ENCODE measurements at regions not wholly inside any gene's neighbourhood (a gene's known extent, or its start where the extent isn't known, plus 50 kb on each side); places are given as distances from the start of the nearest gene placed in this dataset.

DNA sequence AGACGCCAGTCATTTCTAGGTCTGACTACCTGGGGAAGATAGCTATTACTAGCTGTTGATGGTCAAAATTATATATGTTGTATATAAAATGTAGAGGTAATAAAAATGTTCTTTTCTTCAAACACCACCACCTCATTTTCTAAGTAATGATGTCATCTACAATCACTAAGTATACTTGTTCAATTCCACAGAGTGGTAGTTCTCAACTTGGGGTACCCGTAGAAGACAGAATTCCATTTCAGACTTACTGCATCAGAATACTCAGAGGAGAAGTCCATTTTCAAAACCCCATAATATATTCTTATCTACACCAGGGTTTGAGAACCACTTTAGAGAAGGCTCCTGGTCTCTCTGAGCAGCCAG is 191.9 kb downstream of the PTN start:
- no peak overlapping the region for H2AFZ ChIP-seq (ENCODE audit: low read depth, low read length)
- no peak overlapping the region for H3K4me3 ChIP-seq (ENCODE audit: low read length)
- H3K4me2 ChIP-seq (ENCODE audit: low read length): no peak overlapping the region
- H3F3A ChIP-seq (ENCODE audit: insufficient read depth, low read length, poor library complexity, severe bottlenecking): no peaks in the 10 kb centered on the region
- no peaks in the 10 kb centered on the region for H3K79me2 ChIP-seq (replicated peaks; ENCODE audit: insufficient read depth, low read length)
- no peaks in the 10 kb centered on the region for H3K9me2 ChIP-seq (ENCODE audit: insufficient read depth, low read length)
- H4K20me1 ChIP-seq (ENCODE audit: insufficient read depth): no peaks in the 10 kb centered on the region
- H3K27me3 ChIP-seq (ENCODE audit: insufficient read depth, low read depth, low read length): no peaks in the 10 kb centered on the region
- no peaks in the 10 kb centered on the region for H3K9me3 ChIP-seq (ENCODE audit: low read length)
- H3K9ac ChIP-seq (ENCODE audit: low read length): no peak overlapping the region
- no peak for TF ChIP-seq RAD21 (conservative IDR thresholded peaks at IDR 0.05)
- no peak for TF ChIP-seq TAF1 (IDR thresholded peaks at IDR 0.05; ENCODE audit: low read depth)
- no peak for TF ChIP-seq MXI1 (conservative IDR thresholded peaks at IDR 0.05; ENCODE audit: poor library complexity, severe bottlenecking)
- TF ChIP-seq, protein P1, sequence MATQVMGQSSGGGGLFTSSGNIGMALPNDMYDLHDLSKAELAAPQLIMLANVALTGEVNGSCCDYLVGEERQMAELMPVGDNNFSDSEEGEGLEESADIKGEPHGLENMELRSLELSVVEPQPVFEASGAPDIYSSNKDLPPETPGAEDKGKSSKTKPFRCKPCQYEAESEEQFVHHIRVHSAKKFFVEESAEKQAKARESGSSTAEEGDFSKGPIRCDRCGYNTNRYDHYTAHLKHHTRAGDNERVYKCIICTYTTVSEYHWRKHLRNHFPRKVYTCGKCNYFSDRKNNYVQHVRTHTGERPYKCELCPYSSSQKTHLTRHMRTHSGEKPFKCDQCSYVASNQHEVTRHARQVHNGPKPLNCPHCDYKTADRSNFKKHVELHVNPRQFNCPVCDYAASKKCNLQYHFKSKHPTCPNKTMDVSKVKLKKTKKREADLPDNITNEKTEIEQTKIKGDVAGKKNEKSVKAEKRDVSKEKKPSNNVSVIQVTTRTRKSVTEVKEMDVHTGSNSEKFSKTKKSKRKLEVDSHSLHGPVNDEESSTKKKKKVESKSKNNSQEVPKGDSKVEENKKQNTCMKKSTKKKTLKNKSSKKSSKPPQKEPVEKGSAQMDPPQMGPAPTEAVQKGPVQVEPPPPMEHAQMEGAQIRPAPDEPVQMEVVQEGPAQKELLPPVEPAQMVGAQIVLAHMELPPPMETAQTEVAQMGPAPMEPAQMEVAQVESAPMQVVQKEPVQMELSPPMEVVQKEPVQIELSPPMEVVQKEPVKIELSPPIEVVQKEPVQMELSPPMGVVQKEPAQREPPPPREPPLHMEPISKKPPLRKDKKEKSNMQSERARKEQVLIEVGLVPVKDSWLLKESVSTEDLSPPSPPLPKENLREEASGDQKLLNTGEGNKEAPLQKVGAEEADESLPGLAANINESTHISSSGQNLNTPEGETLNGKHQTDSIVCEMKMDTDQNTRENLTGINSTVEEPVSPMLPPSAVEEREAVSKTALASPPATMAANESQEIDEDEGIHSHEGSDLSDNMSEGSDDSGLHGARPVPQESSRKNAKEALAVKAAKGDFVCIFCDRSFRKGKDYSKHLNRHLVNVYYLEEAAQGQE (IDR thresholded peaks at IDR 0.05; ENCODE audit: borderline replicate concordance): no peak
- no peak for TF ChIP-seq SMC3 (conservative IDR thresholded peaks at IDR 0.05; ENCODE audit: poor library complexity)
- no peak for TF ChIP-seq EP300 (conservative IDR thresholded peaks at IDR 0.05; ENCODE audit: poor library complexity, severe bottlenecking)
- TF ChIP-seq POLR2AphosphoS5 (IDR thresholded peaks at IDR 0.05): no peak
- no peak for TF ChIP-seq EZH2 (IDR thresholded peaks at IDR 0.05; ENCODE audit: borderline replicate concordance, insufficient read depth, low read length, poor library complexity, severe bottlenecking)
- TF ChIP-seq, protein P2, sequence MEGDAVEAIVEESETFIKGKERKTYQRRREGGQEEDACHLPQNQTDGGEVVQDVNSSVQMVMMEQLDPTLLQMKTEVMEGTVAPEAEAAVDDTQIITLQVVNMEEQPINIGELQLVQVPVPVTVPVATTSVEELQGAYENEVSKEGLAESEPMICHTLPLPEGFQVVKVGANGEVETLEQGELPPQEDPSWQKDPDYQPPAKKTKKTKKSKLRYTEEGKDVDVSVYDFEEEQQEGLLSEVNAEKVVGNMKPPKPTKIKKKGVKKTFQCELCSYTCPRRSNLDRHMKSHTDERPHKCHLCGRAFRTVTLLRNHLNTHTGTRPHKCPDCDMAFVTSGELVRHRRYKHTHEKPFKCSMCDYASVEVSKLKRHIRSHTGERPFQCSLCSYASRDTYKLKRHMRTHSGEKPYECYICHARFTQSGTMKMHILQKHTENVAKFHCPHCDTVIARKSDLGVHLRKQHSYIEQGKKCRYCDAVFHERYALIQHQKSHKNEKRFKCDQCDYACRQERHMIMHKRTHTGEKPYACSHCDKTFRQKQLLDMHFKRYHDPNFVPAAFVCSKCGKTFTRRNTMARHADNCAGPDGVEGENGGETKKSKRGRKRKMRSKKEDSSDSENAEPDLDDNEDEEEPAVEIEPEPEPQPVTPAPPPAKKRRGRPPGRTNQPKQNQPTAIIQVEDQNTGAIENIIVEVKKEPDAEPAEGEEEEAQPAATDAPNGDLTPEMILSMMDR (IDR thresholded peaks at IDR 0.05; ENCODE audit: poor library complexity, severe bottlenecking): no peak
- H3K36me3 ChIP-seq (ENCODE audit: insufficient read depth, low read length): no peaks in the 10 kb centered on the region
- no peak overlapping the region for H3K27ac ChIP-seq (ENCODE audit: low read length)

DNA sequence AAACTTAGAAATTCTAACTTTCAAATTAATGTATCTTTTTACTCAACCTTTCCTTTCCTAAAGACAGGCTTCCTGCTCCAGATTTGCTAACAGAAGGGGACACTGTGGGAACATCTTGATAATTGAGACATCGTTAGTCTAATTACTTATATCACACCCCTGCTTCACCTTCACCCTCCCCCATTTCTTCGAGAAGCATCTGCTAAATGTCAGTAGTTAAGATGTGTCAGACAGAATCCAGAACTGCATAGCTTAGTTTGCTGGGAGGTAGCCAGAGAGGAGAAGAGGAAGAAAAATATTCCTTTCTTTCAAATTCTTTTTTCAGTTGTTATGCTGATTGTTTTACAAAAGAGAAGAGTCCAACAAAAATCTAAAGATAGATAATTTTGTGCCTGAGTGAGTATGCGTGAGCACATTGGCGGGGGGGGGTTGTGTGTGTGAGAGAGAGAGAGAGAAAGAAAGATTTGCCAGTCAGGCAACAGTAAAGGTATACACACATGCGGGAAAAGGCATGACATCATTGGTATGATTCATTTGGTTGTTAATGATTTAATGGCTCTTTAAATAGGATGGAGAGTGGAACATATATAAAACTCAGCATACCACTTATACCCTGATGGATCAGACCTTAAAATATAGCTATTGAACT is 192.4 kb downstream of the PTN start:
- no peak overlapping the region for H3K4me2 ChIP-seq (ENCODE audit: low read length)
- no peaks in the 10 kb centered on the region for H3K9me2 ChIP-seq (ENCODE audit: insufficient read depth, low read length)
- H3K79me2 ChIP-seq (replicated peaks; ENCODE audit: insufficient read depth, low read length): no peaks in the 10 kb centered on the region
- H3K9me3 ChIP-seq (ENCODE audit: low read length): no peaks in the 10 kb centered on the region
- no peak overlapping the region for H2AFZ ChIP-seq (ENCODE audit: low read depth, low read length)
- no peak overlapping the region for H3K9ac ChIP-seq (ENCODE audit: low read length)
- no peaks in the 10 kb centered on the region for H3K36me3 ChIP-seq (ENCODE audit: insufficient read depth, low read length)
- no peaks in the 10 kb centered on the region for H3F3A ChIP-seq (ENCODE audit: insufficient read depth, low read length, poor library complexity, severe bottlenecking)
- H3K27ac ChIP-seq (ENCODE audit: low read length): no peak overlapping the region
- H3K4me3 ChIP-seq (ENCODE audit: low read length): no peak overlapping the region
- TF ChIP-seq TAF1 (IDR thresholded peaks at IDR 0.05; ENCODE audit: low read depth) (no peak), MXI1 (conservative IDR thresholded peaks at IDR 0.05; ENCODE audit: poor library complexity, severe bottlenecking) (no peak), SMC3 (conservative IDR thresholded peaks at IDR 0.05; ENCODE audit: poor library complexity) (no peak), EP300 (conservative IDR thresholded peaks at IDR 0.05; ENCODE audit: poor library complexity, severe bottlenecking) (no peak), POLR2AphosphoS5 (IDR thresholded peaks at IDR 0.05) (no peak), RAD21 (conservative IDR thresholded peaks at IDR 0.05) (no peak), EZH2 (IDR thresholded peaks at IDR 0.05; ENCODE audit: borderline replicate concordance, insufficient read depth, low read length, poor library complexity, severe bottlenecking) (no peak)
- TF ChIP-seq, protein P1 (IDR thresholded peaks at IDR 0.05; ENCODE audit: borderline replicate concordance): no peak
- TF ChIP-seq, protein P2 (IDR thresholded peaks at IDR 0.05; ENCODE audit: poor library complexity, severe bottlenecking): no peak
- H3K27me3 ChIP-seq (ENCODE audit: insufficient read depth, low read depth, low read length): no peaks in the 10 kb centered on the region
- H4K20me1 ChIP-seq (ENCODE audit: insufficient read depth): no peaks in the 10 kb centered on the region
